OCI-LY3 (cell line): ENCODE measurements at regions not wholly inside any gene's neighbourhood (a gene's known extent, or its start where the extent isn't known, plus 50 kb on each side); places are given as distances from the start of the nearest gene placed in this dataset.

Experiments
- H2AFZ ChIP-seq: fragments of 200-600, 300-600 bp; shearing (Covaris generic); 2 replicates; pipeline ENCODE4 v1.6.0; 2014; ENCODE audit warnings: antibody characterized with exemption, low read depth, low read length
- H3K27ac ChIP-seq: fragments of 200-600, 300-600 bp; sonication (generic); 2 replicates; pipeline ENCODE4 v1.5.1; 2014; ENCODE audit warnings: mild to moderate bottlenecking, low read length, moderate library complexity, mixed read lengths
- H3K27me3 ChIP-seq: fragments of 200-600, 300-600 bp; sonication (generic); 2 replicates; pipeline ENCODE4 v1.6.1; 2014; ENCODE audit warnings: low read depth, low read length, mixed read lengths
- H3K36me3 ChIP-seq: fragments of 200-600, 300-600 bp; sonication (generic); replicated peaks from 2 replicates; pipeline ENCODE3; 2014; ENCODE audit warnings: low read depth, low read length, mixed read lengths
- H3K4me1 ChIP-seq: fragments of 300-600, 200-600 bp; sonication (generic); 2 replicates; pipeline ENCODE4 v1.6.1; 2014; ENCODE audit warnings: low read length, mixed read lengths
- H3K4me2 ChIP-seq: fragments of 200-600, 300-600 bp; sonication (generic); 2 replicates; pipeline ENCODE4 v1.6.1; 2014; ENCODE audit warnings: low read length, mixed read lengths
- H3K4me3 ChIP-seq: fragments of 300-600, 200-600 bp; sonication (generic); 2 replicates; pipeline ENCODE4 v1.5.1; 2014; ENCODE audit warnings: antibody characterized with exemption, mild to moderate bottlenecking, low read length, moderate library complexity
- H3K79me2 ChIP-seq: fragments of 300-600, 200-600 bp; shearing (Covaris generic); 2 replicates; pipeline ENCODE4 v1.6.1; 2014; ENCODE audit warnings: mild to moderate bottlenecking, low read length, mixed read lengths
- H3K9ac ChIP-seq: fragments of 300-600, 200-600 bp; shearing (Covaris generic); 2 replicates; pipeline ENCODE4 v1.6.0; 2014; ENCODE audit warnings: mild to moderate bottlenecking, low read length, moderate library complexity
- H3K9me3 ChIP-seq: fragments of 200-600, 300-600 bp; shearing (Covaris generic); 2 replicates; pipeline ENCODE4 v1.6.1; 2014; ENCODE audit warnings: low read length, mixed read lengths; ENCODE audit not compliant: insufficient read depth
- H4K20me1 ChIP-seq: fragments of 200-600, 300-600 bp; sonication (generic); 2 replicates; pipeline ENCODE4 v1.6.1; 2016; ENCODE audit warnings: low read length, mixed read lengths; ENCODE audit not compliant: insufficient read depth
- CTCF ChIP-seq: fragments of 200-600, 300-600 bp; sonication (generic); IDR thresholded peaks from 2 replicates; pipeline ENCODE4 v1.5.1; 2014; ENCODE audit warnings: antibody characterized with exemption, low read length, low read depth
- EZH2phosphoT487 ChIP-seq: fragments of 200-600 bp; shearing (Covaris generic); IDR thresholded peaks from 2 replicates; pipeline ENCODE4 v1.6.1; 2018; ENCODE audit warnings: antibody characterized with exemption, mixed run types, low read depth

DNA sequence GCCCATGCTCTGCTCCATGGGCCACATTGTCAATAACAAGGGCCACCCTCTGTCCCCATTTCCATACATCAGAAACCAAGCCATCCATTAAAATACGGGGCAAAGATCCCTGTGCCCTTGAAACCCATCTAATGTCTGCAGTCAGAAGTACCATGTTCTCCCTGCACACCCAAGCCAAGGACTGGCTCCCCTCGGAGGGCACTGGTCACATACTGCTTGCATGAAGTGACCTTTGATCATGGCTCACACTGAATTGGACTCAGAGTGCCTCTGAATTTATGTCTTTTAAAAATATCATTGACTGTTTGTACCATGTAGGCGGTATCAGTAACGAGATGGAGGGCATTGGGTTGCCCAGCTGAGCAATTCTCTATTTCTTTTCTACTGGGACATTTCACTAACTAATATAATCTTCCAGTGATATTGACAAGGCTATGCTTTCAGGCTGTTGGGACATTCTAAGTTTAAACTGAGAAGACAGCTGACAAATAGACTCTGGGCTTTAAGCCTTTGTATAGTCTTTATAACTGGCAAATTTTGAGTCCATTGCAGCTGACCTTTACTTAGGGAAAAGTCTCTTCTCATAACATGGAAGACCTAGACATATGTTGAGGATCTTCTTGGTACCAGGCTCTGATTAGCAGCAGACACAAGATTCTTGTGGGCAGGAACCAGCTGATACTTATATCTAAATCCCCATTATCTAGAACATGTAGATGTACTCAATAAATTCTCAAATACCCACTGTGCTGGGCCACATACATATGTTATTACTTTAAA, 214.3 kb downstream of the MYCN start:
- H3K4me3 ChIP-seq, result no peak overlapping the region
- no peaks in the 10 kb centered on the region for H3K9me3 ChIP-seq
- H3K27ac ChIP-seq, result no peak overlapping the region
- peaks cover 6% of the 10 kb centered on the region; the same call in 1 of the 2 replicates for H3K27me3 ChIP-seq
- no peaks in the 10 kb centered on the region for H3K36me3 ChIP-seq
- no peak overlapping the region for H3K9ac ChIP-seq
- H4K20me1 ChIP-seq, result no peaks in the 10 kb centered on the region
- no peaks in the 10 kb centered on the region for H3K4me1 ChIP-seq
- H3K79me2 ChIP-seq, result no peaks in the 10 kb centered on the region
- H3K4me2 ChIP-seq, result no peak overlapping the region
- H2AFZ ChIP-seq, result no peak overlapping the region
- no peak for TF ChIP-seq CTCF
- TF ChIP-seq EZH2phosphoT487, result no peak

DNA sequence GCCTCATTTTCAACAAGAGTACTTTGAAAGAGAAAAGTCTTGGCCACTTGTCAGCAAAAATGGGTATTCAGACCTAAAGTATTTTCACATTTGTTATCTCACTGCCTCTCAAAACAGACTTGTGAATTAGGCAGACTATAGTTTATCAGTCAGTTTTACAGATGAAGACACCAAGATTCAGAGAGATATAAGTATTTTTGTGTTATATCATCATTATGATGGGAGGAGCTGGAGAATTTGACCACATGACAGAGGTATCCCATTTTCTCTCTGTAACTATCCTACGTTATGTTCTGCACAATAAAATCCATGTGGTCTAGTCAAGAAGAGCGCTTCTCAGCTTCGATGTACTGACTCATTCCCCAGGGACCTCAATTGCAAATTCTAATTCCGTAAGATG, 213.7 kb downstream of the MYCN start:
- TF ChIP-seq CTCF (no peak), EZH2phosphoT487 (no peak)
- H3K9me3 ChIP-seq, result no peaks in the 10 kb centered on the region
- no peak overlapping the region for H3K27ac ChIP-seq
- no peak overlapping the region for H3K4me2 ChIP-seq
- H3K36me3 ChIP-seq, result no peaks in the 10 kb centered on the region
- no peak overlapping the region for H2AFZ ChIP-seq
- no peaks in the 10 kb centered on the region for H3K4me1 ChIP-seq
- H3K4me3 ChIP-seq, result no peak overlapping the region
- H4K20me1 ChIP-seq, result no peaks in the 10 kb centered on the region
- no peaks in the 10 kb centered on the region for H3K79me2 ChIP-seq
- peaks cover 6% of the 10 kb centered on the region; the same call in 1 of the 2 replicates for H3K27me3 ChIP-seq
- H3K9ac ChIP-seq, result no peak overlapping the region

GRCh38 chr2:16153754-16154035, 213.3 kb downstream of the MYCN start:
- H3K4me1 ChIP-seq, result no peaks in the 10 kb centered on the region
- TF ChIP-seq CTCF (no peak), EZH2phosphoT487 (no peak)
- H3K36me3 ChIP-seq, result no peaks in the 10 kb centered on the region
- H3K4me3 ChIP-seq, result no peak overlapping the region
- no peak overlapping the region for H2AFZ ChIP-seq
- no peaks in the 10 kb centered on the region for H3K9me3 ChIP-seq
- no peaks in the 10 kb centered on the region for H3K79me2 ChIP-seq
- no peaks in the 10 kb centered on the region for H4K20me1 ChIP-seq
- peaks cover 6% of the 10 kb centered on the region; the same call in 1 of the 2 replicates for H3K27me3 ChIP-seq
- H3K27ac ChIP-seq, result no peak overlapping the region
- no peak overlapping the region for H3K4me2 ChIP-seq
- H3K9ac ChIP-seq, result no peak overlapping the region

DNA sequence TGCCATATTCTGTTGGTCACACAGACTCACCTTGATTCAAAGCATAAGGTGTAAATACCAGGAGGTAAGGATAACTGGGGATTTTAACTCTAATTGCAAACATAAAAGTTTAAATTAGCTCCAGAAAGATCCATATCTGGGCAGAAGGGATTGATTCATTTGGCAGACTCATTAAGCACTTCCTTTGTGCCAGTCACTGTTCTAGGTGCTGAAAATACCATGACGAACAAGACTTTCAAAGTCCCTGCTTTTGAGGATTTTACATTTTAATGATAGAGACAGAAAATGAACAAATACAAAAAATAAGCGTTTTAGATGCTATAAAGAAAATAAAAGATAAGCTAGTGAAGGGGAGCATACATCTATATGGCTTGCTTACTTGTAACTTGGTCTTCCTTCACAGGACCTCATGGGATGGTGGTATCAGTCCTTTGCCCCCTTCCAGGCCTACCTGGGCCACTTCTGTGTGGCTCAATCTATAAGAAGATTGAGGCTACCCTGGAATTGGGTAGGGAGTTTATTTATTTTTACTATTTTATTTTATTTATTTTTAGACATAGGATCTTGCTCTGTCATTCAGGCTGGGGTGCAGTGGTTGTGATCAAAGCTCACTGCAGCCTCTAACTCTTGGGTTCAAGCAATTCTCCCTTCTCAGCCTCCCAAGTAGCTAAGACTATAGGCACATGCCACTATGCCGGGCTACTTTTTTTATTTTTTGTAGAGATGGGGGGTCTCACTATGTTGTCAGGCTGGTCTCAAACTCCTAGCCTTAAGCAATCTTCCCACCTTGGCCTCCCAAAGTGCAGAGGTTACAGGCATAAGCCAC, 212.8 kb downstream of the MYCN start:
- Histone ChIP-seq H3K27me3 (peaks cover 6% of the 10 kb centered on the region; the same call in 1 of the 2 replicates), H4K20me1 (no peaks in the 10 kb centered on the region), H3K4me3 (no peak overlapping the region), H3K36me3 (no peaks in the 10 kb centered on the region), H3K4me1 (no peaks in the 10 kb centered on the region), H3K79me2 (no peaks in the 10 kb centered on the region), H3K9me3 (no peaks in the 10 kb centered on the region), H3K9ac (no peak overlapping the region), H3K27ac (no peak overlapping the region), H3K4me2 (no peak overlapping the region), H2AFZ (no peak overlapping the region)
- TF ChIP-seq EZH2phosphoT487 (no peak), CTCF (no peak)
